DND-41 (cell line): ENCODE measurements at regions not wholly inside any gene's neighbourhood (a gene's known extent, or its start where the extent isn't known, plus 50 kb on each side); places are given as distances from the start of the nearest gene placed in this dataset.

ENCODE experiments used
- ATAC-seq: fragments of 200-7000 bp; cut with Tn5 transposase; 3 replicates; pipeline ENCODE4 v1.9.1; 2021; ENCODE audit warnings: low read depth; ENCODE audit not compliant: insufficient read depth
- DNase-seq: peaks from one replicate; pipeline ENCODE4 v3.0.0-alpha.2; 2020
- H2AFZ ChIP-seq: 2 replicates; pipeline ENCODE4 v1.6.0; 2012; ENCODE audit warnings: low read depth, low read length
- H3K27ac ChIP-seq: 2 replicates; pipeline ENCODE4 v1.5.1; 2012; ENCODE audit warnings: low read length, inconsistent platforms
- H3K27me3 ChIP-seq: fragments of 200-600 bp; sonication (generic); 2 replicates; pipeline ENCODE4 v1.6.0; 2012; ENCODE audit warnings: low read length, mild to moderate bottlenecking, inconsistent platforms; ENCODE audit not compliant: insufficient read depth, poor library complexity
- H3K36me3 ChIP-seq: 2 replicates; pipeline ENCODE4 v1.5.1; 2012; ENCODE audit warnings: low read length, inconsistent platforms; ENCODE audit not compliant: insufficient read depth
- H3K4me1 ChIP-seq: 2 replicates; pipeline ENCODE4 v1.5.1; 2012; ENCODE audit warnings: mild to moderate bottlenecking, low read length; ENCODE audit not compliant: insufficient read depth
- H3K4me2 ChIP-seq: 2 replicates; pipeline ENCODE4 v1.6.0; 2012; ENCODE audit warnings: mild to moderate bottlenecking, moderate library complexity, low read length, inconsistent platforms; ENCODE audit not compliant: insufficient read depth
- H3K4me3 ChIP-seq, 2 experiments: fragments of 200-600 bp in 1 of 2; shearing (Covaris generic) in 1 of 2; 2 replicates each; pipeline ENCODE4 v1.5.1; 2012 to 2016; ENCODE audit warnings: inconsistent platforms in 2 of 2, low read length in 2 of 2, mild to moderate bottlenecking in 2 of 2, low read depth in 1 of 2, moderate library complexity in 1 of 2
- H3K79me2 ChIP-seq: 2 replicates; pipeline ENCODE4 v1.6.0; 2012; ENCODE audit warnings: low read length, inconsistent platforms; ENCODE audit not compliant: insufficient read depth
- H3K9ac ChIP-seq: 2 replicates; pipeline ENCODE4 v1.6.0; 2012; ENCODE audit warnings: low read depth, mild to moderate bottlenecking, inconsistent platforms, low read length, moderate library complexity
- H3K9me3 ChIP-seq: 2 replicates; pipeline ENCODE4 v1.5.1; 2012; ENCODE audit warnings: low read length, moderate library complexity, mild to moderate bottlenecking, inconsistent platforms; ENCODE audit not compliant: insufficient read depth, severe bottlenecking
- H4K20me1 ChIP-seq: 2 replicates; pipeline ENCODE4 v1.6.0; 2012; ENCODE audit warnings: low read length; ENCODE audit not compliant: insufficient read depth
- CTCF ChIP-seq: IDR thresholded peaks from 2 replicates; pipeline ENCODE4 v1.5.1; 2012; ENCODE audit warnings: borderline replicate concordance, low read length, moderate library complexity, mild to moderate bottlenecking; ENCODE audit not compliant: poor library complexity, severe bottlenecking; ENCODE audit errors: extremely low read depth
- EZH2 ChIP-seq: IDR thresholded peaks from 3 replicates; pipeline ENCODE4 v1.6.1; 2012; ENCODE audit warnings: borderline replicate concordance, low read depth, mild to moderate bottlenecking, moderate library complexity, low read length, inconsistent platforms; ENCODE audit not compliant: severe bottlenecking

- ATAC-seq (no peak), DNase-seq (no peak)
- H3K9me3 ChIP-seq: no peaks in the 10 kb centered on the region
- H3K4me2 ChIP-seq: no peak overlapping the region
- no peaks in the 10 kb centered on the region for H3K27me3 ChIP-seq
- no peak overlapping the region for H2AFZ ChIP-seq
- H3K27ac ChIP-seq: no peak overlapping the region
- no peaks in the 10 kb centered on the region for H3K4me1 ChIP-seq
- no peak for TF ChIP-seq CTCF
- TF ChIP-seq EZH2: no peak
- H3K4me3 ChIP-seq: no peak overlapping the region
- H3K79me2 ChIP-seq: no peaks in the 10 kb centered on the region
- H4K20me1 ChIP-seq: no peaks in the 10 kb centered on the region
- H3K36me3 ChIP-seq: no peaks in the 10 kb centered on the region
- H3K9ac ChIP-seq: no peak overlapping the region
These were observed 62.9 kb upstream of the UGT8 start for GRCh38 chr4:114535725-114536124.

GRCh38 chr4:114537352-114537751 lies 61.3 kb upstream of the UGT8 start:
- no peaks in the 10 kb centered on the region for H3K4me1 ChIP-seq
- no peak for TF ChIP-seq EZH2
- no peak for TF ChIP-seq CTCF
- H3K4me3 ChIP-seq: no peak overlapping the region
- H4K20me1 ChIP-seq: no peaks in the 10 kb centered on the region
- H3K9me3 ChIP-seq: no peaks in the 10 kb centered on the region
- DNase-seq: no peak
- H3K27ac ChIP-seq: no peak overlapping the region
- no peak overlapping the region for H2AFZ ChIP-seq
- H3K36me3 ChIP-seq: no peaks in the 10 kb centered on the region
- H3K27me3 ChIP-seq: no peaks in the 10 kb centered on the region
- no peak for ATAC-seq
- H3K79me2 ChIP-seq: no peaks in the 10 kb centered on the region
- H3K4me2 ChIP-seq: no peak overlapping the region
- no peak overlapping the region for H3K9ac ChIP-seq

- Histone ChIP-seq H3K9ac (no peak overlapping the region), H3K27me3 (no peaks in the 10 kb centered on the region), H4K20me1 (no peaks in the 10 kb centered on the region), H3K79me2 (no peaks in the 10 kb centered on the region), H3K27ac (no peak overlapping the region), H3K36me3 (no peaks in the 10 kb centered on the region), H3K4me2 (no peak overlapping the region), H3K9me3 (no peaks in the 10 kb centered on the region), H2AFZ (no peak overlapping the region), H3K4me1 (no peaks in the 10 kb centered on the region), H3K4me3 (no peak overlapping the region)
- TF ChIP-seq CTCF: no peak
- no peak for TF ChIP-seq EZH2
- ATAC-seq (no peak), DNase-seq (no peak)
These were observed 60.5 kb upstream of the UGT8 start for GRCh38 chr4:114538012-114538617.

- Histone ChIP-seq H3K27me3 (no peaks in the 10 kb centered on the region), H3K79me2 (no peaks in the 10 kb centered on the region), H3K4me2 (no peak overlapping the region), H3K9ac (no peak overlapping the region), H3K27ac (no peak overlapping the region), H3K4me3 (no peak overlapping the region), H4K20me1 (no peaks in the 10 kb centered on the region), H3K9me3 (no peaks in the 10 kb centered on the region), H3K4me1 (no peaks in the 10 kb centered on the region), H3K36me3 (no peaks in the 10 kb centered on the region), H2AFZ (no peak overlapping the region)
- TF ChIP-seq EZH2 (no peak), CTCF (no peak)
- no peak for DNase-seq
- no peak for ATAC-seq
These were observed 58.6 kb upstream of the UGT8 start for GRCh38 chr4:114539985-114540384.
